Neural crest cell (in vitro differentiated cells): ENCODE measurements at regions not wholly inside any gene's neighbourhood (a gene's known extent, or its start where the extent isn't known, plus 50 kb on each side); places are given as distances from the start of the nearest gene placed in this dataset.
A peak's percentile ranks its signal among the peaks of the same experiment; 100 is the strongest.

Experiments used
- DNase-seq: peaks from one replicate; pipeline ENCODE4 v3.0.0; 2021; ENCODE audit warnings: low read depth, mixed read lengths, low spot score
- H3K27ac Mint-ChIP-seq: one replicate; pipeline ENCODE4 v1.8.0; 2021; ENCODE audit warnings: mild to moderate bottlenecking, mixed read lengths; ENCODE audit not compliant: unreplicated experiment
- H3K27me3 Mint-ChIP-seq: 2 replicates; pipeline ENCODE4 v1.8.0; 2021; ENCODE audit warnings: low read depth, mild to moderate bottlenecking, mixed read lengths
- H3K36me3 Mint-ChIP-seq: 2 replicates; pipeline ENCODE4 v1.8.0; 2021; ENCODE audit warnings: low read depth, mild to moderate bottlenecking, mixed read lengths
- H3K4me1 Mint-ChIP-seq: 2 replicates; pipeline ENCODE4 v1.8.0; 2021; ENCODE audit warnings: mixed read lengths
- H3K4me3 Mint-ChIP-seq: one replicate; pipeline ENCODE4 v1.8.0; 2021; ENCODE audit warnings: mild to moderate bottlenecking, mixed read lengths
- H3K9me3 Mint-ChIP-seq: 2 replicates; pipeline ENCODE4 v1.8.0; 2021; ENCODE audit warnings: mixed read lengths
- TF ChIP-seq, protein P1 (sequence below): fragments of 200-600 bp; sonication (generic); conservative IDR thresholded peaks from 2 replicates; pipeline ENCODE4 v1.5.0; 2021; ENCODE audit warnings: antibody characterized with exemption, mild to moderate bottlenecking

DNA sequence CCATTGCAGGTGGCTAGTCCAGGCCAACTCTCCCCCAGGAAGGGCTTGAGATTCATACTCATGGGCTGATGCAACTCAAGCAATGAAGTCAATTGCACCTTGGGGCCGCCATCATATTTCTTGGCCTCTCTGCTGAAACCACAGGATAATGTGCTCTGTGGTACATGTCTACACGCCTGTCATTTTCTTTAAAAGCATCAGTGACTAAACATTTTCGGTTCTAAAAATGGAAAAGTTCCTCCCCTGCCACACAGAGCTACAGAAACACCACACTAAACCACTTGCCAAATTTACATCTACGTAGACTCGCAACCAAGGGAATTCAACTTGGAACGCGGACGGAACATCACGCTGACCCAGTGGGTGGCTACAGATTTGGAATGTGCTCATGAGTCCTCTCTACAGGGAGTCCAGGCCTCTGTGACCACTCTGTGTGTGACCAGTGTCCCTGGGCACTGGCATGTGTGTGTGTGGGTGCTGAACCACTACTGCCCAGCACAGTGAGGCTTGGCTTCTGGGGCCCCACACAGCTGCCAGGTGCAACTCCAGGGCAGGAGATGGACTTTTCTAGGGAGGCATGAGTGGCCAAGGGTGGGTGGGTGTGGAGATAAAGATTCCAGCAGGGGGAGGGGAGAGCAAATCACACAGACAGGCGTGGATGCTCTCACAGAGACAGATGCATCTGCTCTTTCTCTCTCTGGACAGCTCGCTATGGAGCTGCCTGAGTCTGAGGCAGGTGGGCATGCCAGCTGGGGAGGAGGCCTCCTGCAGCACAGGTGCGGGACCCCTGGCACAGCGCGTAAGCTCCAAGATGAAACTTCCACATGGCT is 261.9 kb downstream of the CTTN start:
- H3K4me1 Mint-ChIP-seq: peaks cover 47% of the 10 kb centered on the region
- no peaks in the 10 kb centered on the region for H3K36me3 Mint-ChIP-seq
- no peak overlapping the region for H3K27ac Mint-ChIP-seq
- no peaks in the 10 kb centered on the region for H3K9me3 Mint-ChIP-seq
- TF ChIP-seq, protein P1, sequence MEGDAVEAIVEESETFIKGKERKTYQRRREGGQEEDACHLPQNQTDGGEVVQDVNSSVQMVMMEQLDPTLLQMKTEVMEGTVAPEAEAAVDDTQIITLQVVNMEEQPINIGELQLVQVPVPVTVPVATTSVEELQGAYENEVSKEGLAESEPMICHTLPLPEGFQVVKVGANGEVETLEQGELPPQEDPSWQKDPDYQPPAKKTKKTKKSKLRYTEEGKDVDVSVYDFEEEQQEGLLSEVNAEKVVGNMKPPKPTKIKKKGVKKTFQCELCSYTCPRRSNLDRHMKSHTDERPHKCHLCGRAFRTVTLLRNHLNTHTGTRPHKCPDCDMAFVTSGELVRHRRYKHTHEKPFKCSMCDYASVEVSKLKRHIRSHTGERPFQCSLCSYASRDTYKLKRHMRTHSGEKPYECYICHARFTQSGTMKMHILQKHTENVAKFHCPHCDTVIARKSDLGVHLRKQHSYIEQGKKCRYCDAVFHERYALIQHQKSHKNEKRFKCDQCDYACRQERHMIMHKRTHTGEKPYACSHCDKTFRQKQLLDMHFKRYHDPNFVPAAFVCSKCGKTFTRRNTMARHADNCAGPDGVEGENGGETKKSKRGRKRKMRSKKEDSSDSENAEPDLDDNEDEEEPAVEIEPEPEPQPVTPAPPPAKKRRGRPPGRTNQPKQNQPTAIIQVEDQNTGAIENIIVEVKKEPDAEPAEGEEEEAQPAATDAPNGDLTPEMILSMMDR: no peak
- peak overlapping the region; percentile 93 for H3K4me3 Mint-ChIP-seq
- peaks cover 3% of the 10 kb centered on the region for H3K27me3 Mint-ChIP-seq
- no peak for DNase-seq

DNA sequence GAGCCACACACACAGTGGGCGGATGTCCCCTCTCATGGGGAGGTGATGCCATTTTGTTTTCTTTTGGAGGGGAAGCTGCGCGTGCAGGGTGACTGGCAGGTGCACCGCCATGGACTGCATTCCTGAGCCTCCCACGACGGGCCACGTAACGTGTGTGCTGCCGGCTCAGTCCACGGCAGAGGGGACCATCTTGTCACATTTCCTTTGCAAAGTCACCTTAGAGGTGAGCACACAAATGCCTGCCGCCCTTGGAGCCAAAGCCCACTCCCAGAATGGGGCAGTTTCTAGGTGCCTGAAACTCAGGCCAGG is 262.5 kb downstream of the CTTN start:
- H3K27me3 Mint-ChIP-seq: peaks cover 3% of the 10 kb centered on the region
- peaks cover 47% of the 10 kb centered on the region for H3K4me1 Mint-ChIP-seq
- no peak overlapping the region for H3K27ac Mint-ChIP-seq
- no peaks in the 10 kb centered on the region for H3K9me3 Mint-ChIP-seq
- TF ChIP-seq, protein P1: no peak
- peak overlapping the region; percentile 93 for H3K4me3 Mint-ChIP-seq
- H3K36me3 Mint-ChIP-seq: no peaks in the 10 kb centered on the region
- no peak for DNase-seq

DNA sequence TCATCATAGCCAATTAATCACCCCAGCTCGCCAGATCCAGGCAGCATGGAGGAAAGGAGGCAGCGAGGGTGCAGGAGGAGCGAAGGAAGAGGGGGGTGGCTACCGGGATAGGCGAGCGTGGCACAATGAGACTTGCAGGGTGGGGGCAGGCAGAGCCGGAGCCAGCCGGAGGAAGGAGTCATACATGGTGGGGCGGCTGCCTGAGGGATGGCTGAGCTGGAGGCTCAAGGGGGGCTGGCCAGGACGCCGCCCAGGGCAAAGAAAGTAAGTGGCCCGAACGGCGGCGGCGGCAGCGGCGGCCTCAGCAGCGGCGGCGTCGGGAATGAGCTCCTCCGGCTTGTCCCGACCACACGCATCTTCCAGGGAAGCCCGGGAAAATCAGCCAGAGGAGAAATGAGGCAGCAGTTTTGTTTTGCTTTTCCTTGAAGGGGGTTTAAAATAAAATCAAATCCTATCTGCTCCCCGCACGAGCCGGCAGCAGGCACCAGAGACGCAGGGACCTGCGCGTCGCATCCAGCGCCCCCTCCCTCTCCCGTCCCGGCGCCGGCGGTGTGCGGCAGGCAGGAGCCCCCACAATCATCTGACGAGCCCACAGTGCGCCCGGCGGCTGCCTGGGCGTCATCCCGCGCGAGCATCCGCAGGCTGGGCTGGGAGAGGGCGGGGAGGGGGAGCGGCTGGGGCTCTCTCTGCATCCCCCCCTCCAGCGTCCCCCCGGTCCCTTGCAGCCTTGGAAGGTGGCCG is 263.6 kb downstream of the CTTN start:
- DNase-seq: peak; percentile 32
- H3K4me1 Mint-ChIP-seq: peaks cover 36% of the 10 kb centered on the region
- H3K9me3 Mint-ChIP-seq: no peaks in the 10 kb centered on the region
- H3K4me3 Mint-ChIP-seq: peak overlapping the region; percentile 93
- peak overlapping the region; percentile 82 for H3K27ac Mint-ChIP-seq
- peaks cover 3% of the 10 kb centered on the region for H3K27me3 Mint-ChIP-seq
- TF ChIP-seq, protein P1: no peak
- no peaks in the 10 kb centered on the region for H3K36me3 Mint-ChIP-seq

DNA sequence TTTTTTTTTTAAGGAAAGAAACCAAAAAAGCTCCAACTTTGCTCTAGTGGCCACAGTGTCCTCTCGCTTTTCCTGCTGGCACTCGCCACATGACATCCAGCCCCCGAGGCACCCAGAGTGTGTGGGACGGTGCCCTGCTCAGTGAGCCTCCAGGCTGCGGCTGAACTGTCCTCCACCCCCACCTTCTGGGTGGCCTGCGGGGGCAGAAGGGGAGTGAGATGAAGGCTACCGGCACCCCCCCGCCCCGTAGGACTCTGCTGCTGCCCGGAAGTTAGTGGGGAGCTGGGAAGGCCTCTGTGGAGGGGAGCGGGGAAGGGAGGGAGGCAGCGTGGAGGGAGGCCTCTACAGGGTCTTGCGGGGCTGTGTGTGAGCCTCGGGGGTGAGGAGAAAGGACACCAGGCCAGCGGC is 264.4 kb downstream of the CTTN start:
- H3K27ac Mint-ChIP-seq: peak overlapping the region; percentile 78
- peak overlapping the region; percentile 78 for H3K4me3 Mint-ChIP-seq
- H3K9me3 Mint-ChIP-seq: no peaks in the 10 kb centered on the region
- peaks cover 32% of the 10 kb centered on the region for H3K4me1 Mint-ChIP-seq
- peaks cover 3% of the 10 kb centered on the region for H3K27me3 Mint-ChIP-seq
- peak; percentile 22 for DNase-seq
- TF ChIP-seq, protein P1: no peak
- H3K36me3 Mint-ChIP-seq: no peaks in the 10 kb centered on the region

DNA sequence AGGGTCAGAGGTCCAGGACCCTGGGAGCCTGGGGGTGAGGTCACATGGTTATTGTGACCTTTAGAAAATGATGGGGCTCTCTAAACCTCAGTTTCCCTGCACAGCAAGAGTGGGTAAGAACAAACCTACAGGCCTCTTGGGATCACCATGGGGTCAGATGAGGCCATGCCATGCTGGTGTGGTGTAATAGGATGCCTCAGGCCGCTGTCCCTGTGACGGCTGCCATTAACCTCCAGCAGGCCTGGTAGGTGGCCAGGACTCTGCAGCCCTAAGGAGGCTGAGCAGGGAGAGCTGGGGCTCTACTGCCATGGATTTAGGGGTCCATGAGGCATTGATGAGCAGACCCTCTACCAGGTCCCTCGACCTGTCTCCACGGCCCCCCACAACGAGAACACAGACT is 265.5 kb downstream of the CTTN start:
- Mint-ChIP-seq H3K36me3 (no peaks in the 10 kb centered on the region), H3K27ac (no peak overlapping the region), H3K4me1 (peaks cover 31% of the 10 kb centered on the region), H3K27me3 (peaks cover 3% of the 10 kb centered on the region), H3K4me3 (no peak overlapping the region), H3K9me3 (no peaks in the 10 kb centered on the region)
- TF ChIP-seq, protein P1: no peak
- no peak for DNase-seq
